GM21381 (cell line): ENCODE measurements at regions not wholly inside any gene's neighbourhood (a gene's known extent, or its start where the extent isn't known, plus 50 kb on each side); places are given as distances from the start of the nearest gene placed in this dataset.

Experiments used
- ATAC-seq: cut with Tn5 transposase; IDR thresholded peaks from one replicate; pipeline ENCODE4 v1.9.1; 2021; ENCODE audit warnings: mild to moderate bottlenecking, moderate library complexity; ENCODE audit not compliant: unreplicated experiment

GRCh38 chr9:129490583-129491486 is 130.1 kb downstream of the C9orf50 start:
- no peak for ATAC-seq

- ATAC-seq = no peak
These were observed 130.9 kb downstream of the C9orf50 start for GRCh38 chr9:129489838-129490582.

- ATAC-seq = no peak
These were observed 133.0 kb downstream of the C9orf50 start for GRCh38 chr9:129487658-129488483.

DNA sequence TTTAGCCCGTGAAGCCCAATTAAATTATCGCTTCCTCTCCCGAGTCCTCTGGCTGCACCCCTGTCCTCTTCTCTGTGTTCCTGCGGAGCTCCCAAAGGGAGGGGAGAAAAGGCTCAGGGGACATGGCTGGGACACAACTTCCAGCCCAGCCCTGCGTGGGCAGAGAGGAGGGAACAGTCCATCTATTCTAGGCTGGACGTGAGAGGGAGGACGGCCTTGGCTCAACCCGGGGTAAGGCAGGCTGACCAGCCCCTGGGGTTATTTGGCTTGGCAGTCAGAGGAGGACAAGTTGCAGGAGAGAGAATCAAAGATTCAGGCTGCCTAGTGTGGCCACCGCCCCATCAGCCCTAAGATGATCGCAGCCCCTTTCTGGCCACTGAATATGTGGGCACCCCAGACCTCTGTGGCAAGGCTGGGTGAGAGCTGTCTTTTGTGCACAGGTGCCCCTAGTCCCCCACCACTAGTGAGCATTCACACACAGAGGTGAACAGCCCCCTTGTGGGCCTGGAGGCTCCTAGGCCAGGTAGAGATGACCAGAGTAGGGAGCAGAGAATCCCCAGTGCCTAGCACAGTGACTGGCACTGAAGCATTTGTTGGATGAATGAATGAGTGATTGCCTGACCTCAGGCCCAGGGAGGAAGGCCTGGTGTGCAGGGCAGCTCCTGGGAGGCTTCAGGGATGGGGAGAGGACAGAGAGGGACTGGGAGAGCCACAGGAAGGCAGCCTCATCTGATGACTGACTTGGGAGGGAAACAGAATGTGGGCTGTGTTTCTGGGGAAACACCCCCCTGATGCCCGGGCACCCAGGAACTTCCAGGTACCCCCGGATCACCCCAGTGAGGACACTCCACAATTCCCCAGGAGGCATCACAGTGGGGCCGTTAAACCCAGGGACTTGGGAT is 133.9 kb downstream of the C9orf50 start:
- ATAC-seq = no peak

DNA sequence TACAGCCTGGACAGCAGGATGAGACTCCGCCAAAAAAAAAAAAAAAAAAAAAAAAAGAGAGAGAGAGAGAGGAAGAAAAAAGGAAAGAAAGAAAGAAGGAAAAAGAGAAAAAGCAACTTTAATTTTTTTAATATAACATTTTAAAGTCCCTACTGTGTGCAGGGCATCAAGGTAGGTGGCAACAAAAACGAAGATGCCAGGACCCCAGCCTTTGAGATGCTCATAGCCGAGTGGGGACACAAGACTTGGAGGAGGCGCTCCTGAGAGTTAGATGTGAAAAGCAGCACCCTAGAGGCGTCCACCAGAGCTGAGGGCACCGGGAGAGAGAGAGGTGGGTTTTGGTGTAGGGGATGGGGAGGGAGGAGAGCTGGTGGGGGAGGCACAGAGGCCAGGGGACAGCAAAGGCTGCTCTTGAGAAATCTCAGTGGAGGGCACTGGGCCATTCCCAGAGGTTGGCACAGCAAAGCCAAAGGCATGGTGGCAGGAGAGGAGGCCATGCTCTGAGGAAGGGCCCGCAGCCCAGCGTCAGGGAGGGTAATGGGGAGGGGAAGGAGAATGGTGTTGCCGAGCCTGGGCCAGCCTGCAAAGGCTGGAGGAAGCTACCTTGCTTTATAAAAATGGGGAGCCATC is 135.6 kb downstream of the C9orf50 start:
- ATAC-seq = no peak

GRCh38 chr9:129484352-129485000 is 136.4 kb downstream of the C9orf50 start:
- ATAC-seq = no peak

DNA sequence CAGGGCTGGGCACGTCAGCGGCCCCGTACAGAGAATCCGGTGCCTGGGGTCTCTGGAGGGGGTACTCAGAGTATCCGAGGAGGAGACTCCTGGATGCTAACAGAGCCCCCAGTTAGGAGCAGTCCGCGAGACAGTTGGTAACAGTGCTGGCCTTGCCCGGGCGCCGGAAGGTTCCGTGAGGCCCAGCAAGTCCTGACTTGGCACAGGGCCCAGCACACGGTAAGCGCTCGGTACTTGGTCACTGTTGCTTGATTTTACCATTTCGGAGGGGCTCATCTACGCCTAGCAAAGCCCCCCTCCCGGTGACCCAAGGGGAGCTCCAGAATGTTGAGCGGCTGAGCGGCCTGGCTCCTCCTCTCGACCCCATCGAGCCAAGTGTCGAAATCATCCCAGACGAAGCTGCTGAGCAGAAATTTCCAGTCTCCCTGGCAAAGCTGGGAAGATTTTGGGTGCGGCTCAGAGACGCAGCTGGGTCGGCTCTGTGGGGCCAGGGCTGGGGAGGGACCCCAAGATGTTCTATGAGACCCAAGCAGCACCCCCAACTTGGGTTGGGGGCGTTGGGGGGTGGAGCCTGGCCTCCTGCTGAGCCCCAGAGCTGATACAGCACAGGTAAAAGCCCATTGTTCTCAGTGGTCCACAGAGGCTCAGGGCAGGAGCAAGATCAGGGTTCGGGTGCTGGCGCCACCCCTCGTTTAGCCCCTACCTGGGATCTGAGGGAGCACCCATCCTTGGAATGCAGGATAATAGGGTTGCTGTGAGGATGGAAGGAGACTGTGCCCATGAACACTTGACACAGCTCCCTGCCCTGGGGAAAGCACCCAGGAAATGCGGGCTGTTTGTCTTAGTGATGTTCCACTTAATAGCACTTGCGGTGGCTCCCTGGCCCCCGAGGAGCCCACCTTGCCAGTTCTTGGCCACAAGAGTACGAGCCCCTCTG is 137.2 kb downstream of the C9orf50 start:
- no peak for ATAC-seq

- ATAC-seq = no peak
These were observed 138.1 kb downstream of the C9orf50 start for GRCh38 chr9:129482521-129483414.

GRCh38 chr9:129481810-129482511 is 138.9 kb downstream of the C9orf50 start:
- ATAC-seq = no peak

- no peak for ATAC-seq
These were observed 139.5 kb downstream of the C9orf50 start for GRCh38 chr9:129481424-129481809.

DNA sequence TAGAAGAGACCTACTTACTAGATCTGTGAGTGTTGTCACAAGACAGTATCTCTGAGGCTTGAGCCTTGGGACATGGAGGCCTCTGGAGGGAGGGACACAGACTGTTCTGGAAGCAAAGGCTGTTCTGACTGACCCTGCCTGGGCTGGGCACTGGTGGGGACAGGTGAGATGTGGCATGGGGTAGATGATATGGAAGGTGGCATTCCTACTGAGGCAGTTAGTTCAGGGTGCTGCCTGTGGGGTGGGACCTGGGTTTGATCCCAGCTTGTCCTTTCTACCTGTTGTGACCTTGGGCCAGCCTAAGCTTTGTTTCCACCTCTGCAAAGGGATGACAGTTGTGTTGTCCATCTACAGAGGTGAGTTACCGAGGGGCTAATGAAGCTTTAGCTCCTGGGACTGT is 140.2 kb downstream of the C9orf50 start:
- ATAC-seq = no peak

- ATAC-seq = no peak
These were observed 140.7 kb downstream of the C9orf50 start for GRCh38 chr9:129480227-129480626.

DNA sequence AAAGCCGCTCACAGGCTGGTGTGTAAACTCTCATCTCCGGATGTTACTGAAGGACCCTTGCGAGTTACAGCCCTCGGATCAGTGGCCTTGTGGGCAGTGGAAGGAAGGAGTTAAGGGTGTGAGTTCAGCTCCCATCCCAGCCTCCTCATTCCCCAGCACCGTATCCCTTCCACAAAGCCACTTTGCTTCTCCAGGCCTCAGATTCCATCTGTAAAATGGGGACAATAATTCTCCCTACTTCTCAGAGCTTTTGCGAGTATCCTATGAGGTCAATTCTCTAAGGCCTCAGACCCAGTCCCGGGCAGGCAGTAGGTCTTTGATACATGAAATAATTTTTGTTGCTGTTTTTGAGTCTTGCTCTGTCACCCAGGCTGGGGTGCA is 141.3 kb downstream of the C9orf50 start:
- ATAC-seq = no peak

DNA sequence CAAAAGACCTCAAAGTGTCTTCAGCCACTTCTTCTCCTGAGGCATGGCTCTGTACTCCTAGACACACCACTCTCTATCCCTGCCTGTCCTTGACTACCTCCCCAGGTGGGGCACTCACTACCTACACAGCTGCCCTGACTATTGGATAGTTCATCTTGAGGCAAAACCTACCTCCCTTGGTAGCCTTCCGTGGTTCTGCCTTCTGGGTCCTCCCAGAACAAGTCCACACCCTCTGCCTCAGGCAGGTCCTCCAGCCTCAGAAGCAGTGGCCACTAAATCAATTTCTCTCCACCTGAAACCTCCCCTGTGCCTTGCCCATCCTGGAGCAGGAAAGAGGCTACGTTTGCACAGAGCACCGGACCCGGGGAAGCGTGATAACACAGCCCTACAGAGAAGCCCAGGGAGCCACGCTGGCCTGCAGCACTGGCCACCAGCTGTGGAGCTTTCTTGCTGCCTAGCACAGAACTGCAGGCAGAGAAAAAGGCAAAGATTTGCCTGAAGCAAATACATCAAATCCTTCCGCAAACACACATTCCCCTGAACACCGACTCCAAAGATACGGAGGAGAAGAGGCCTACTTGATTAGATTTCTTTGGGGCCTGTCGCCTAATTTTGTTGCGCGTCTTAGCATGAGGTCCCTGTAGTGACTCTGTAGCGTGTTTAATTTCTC is 141.8 kb downstream of the C9orf50 start:
- no peak for ATAC-seq

- ATAC-seq = no peak
These were observed 142.4 kb downstream of the C9orf50 start for GRCh38 chr9:129478461-129478860.
